ENCODE measurements at regions not wholly inside any gene's neighbourhood (a gene's known extent, or its start where the extent isn't known, plus 50 kb on each side); places are given as distances from the start of the nearest gene placed in this dataset.

DNA sequence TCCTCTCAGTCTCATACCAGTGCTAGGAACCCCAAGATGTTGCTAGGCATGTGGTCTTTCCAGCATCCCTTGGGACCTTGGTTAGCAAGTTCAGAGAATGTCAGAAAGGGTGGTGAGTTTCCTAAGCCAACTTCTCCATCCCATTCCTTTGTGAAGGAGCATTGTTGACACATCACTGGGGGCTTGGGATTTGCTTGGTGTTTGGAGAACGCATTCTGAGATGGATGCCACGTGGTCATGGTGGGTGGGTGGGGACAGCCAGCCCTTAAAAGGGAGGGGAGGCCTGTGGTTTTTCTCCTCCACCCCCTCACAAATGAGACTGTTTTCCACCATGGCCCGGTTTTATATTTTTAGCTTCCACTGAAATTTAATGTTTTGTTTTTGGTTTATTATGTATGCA, 83.3 kb upstream of the ZNF536 start:
- TF ChIP-seq, protein P1, sequence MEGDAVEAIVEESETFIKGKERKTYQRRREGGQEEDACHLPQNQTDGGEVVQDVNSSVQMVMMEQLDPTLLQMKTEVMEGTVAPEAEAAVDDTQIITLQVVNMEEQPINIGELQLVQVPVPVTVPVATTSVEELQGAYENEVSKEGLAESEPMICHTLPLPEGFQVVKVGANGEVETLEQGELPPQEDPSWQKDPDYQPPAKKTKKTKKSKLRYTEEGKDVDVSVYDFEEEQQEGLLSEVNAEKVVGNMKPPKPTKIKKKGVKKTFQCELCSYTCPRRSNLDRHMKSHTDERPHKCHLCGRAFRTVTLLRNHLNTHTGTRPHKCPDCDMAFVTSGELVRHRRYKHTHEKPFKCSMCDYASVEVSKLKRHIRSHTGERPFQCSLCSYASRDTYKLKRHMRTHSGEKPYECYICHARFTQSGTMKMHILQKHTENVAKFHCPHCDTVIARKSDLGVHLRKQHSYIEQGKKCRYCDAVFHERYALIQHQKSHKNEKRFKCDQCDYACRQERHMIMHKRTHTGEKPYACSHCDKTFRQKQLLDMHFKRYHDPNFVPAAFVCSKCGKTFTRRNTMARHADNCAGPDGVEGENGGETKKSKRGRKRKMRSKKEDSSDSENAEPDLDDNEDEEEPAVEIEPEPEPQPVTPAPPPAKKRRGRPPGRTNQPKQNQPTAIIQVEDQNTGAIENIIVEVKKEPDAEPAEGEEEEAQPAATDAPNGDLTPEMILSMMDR (IDR thresholded peaks at IDR 0.05) = no peak
- TF ChIP-seq RFX5 (IDR thresholded peaks at IDR 0.05; ENCODE audit: low read length) = no peak
- TF ChIP-seq RAD21 (IDR thresholded peaks at IDR 0.05; ENCODE audit: low read length) = no peak
- no peak for TF ChIP-seq TAF1 (IDR thresholded peaks at IDR 0.05; ENCODE audit: borderline replicate concordance, low read depth, low read length)
- TF ChIP-seq, protein P2, sequence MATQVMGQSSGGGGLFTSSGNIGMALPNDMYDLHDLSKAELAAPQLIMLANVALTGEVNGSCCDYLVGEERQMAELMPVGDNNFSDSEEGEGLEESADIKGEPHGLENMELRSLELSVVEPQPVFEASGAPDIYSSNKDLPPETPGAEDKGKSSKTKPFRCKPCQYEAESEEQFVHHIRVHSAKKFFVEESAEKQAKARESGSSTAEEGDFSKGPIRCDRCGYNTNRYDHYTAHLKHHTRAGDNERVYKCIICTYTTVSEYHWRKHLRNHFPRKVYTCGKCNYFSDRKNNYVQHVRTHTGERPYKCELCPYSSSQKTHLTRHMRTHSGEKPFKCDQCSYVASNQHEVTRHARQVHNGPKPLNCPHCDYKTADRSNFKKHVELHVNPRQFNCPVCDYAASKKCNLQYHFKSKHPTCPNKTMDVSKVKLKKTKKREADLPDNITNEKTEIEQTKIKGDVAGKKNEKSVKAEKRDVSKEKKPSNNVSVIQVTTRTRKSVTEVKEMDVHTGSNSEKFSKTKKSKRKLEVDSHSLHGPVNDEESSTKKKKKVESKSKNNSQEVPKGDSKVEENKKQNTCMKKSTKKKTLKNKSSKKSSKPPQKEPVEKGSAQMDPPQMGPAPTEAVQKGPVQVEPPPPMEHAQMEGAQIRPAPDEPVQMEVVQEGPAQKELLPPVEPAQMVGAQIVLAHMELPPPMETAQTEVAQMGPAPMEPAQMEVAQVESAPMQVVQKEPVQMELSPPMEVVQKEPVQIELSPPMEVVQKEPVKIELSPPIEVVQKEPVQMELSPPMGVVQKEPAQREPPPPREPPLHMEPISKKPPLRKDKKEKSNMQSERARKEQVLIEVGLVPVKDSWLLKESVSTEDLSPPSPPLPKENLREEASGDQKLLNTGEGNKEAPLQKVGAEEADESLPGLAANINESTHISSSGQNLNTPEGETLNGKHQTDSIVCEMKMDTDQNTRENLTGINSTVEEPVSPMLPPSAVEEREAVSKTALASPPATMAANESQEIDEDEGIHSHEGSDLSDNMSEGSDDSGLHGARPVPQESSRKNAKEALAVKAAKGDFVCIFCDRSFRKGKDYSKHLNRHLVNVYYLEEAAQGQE (IDR thresholded peaks at IDR 0.05; ENCODE audit: low read depth, low read length) = no peak
- no peak for TF ChIP-seq POLR2AphosphoS5 (IDR thresholded peaks at IDR 0.05; ENCODE audit: low read depth, low read length)
- TF ChIP-seq EZH2phosphoT487 (IDR thresholded peaks at IDR 0.05; ENCODE audit: borderline replicate concordance, low read depth) = no peak
- TF ChIP-seq, protein P3, sequence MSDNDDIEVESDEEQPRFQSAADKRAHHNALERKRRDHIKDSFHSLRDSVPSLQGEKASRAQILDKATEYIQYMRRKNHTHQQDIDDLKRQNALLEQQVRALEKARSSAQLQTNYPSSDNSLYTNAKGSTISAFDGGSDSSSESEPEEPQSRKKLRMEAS (IDR thresholded peaks at IDR 0.05; ENCODE audit: low read depth) = no peak
- no peak for TF ChIP-seq GABPA (IDR thresholded peaks at IDR 0.05; ENCODE audit: low read depth)
- TF ChIP-seq, protein P4, sequence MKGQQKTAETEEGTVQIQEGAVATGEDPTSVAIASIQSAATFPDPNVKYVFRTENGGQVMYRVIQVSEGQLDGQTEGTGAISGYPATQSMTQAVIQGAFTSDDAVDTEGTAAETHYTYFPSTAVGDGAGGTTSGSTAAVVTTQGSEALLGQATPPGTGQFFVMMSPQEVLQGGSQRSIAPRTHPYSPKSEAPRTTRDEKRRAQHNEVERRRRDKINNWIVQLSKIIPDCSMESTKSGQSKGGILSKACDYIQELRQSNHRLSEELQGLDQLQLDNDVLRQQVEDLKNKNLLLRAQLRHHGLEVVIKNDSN (IDR thresholded peaks at IDR 0.05; ENCODE audit: borderline replicate concordance, low read depth) = no peak
- no peak for TF ChIP-seq NRF1 (IDR thresholded peaks at IDR 0.05; ENCODE audit: low read depth, low read length)
- TF ChIP-seq FOXM1 (IDR thresholded peaks at IDR 0.05; ENCODE audit: low read depth) = no peak
- no peak for TF ChIP-seq SMC3 (IDR thresholded peaks at IDR 0.05; ENCODE audit: low read depth, low read length)
- TF ChIP-seq TCF12 (IDR thresholded peaks at IDR 0.05) = no peak

All from SK-N-SH (cell line).